Activated T-helper 17 cell treated with anti-CD3 and anti-CD28 coated beads, Interleukin-2, amount 50 U/mL, for 72 hours (primary cell): ENCODE measurements at regions not wholly inside any gene's neighbourhood (a gene's known extent, or its start where the extent isn't known, plus 50 kb on each side); places are given as distances from the start of the nearest gene placed in this dataset.

Experiments
- ATAC-seq: fragments of 150-1000 bp; cut with Tn5 transposase; replicated peaks from 2 replicates; pipeline ENCODE4 v1.10.0; 2021; ENCODE audit warnings: mild to moderate bottlenecking, moderate library complexity
- H3K27ac Mint-ChIP-seq: one replicate; pipeline ENCODE4 v1.8.0; 2022; ENCODE audit warnings: mixed read lengths
- H3K27me3 Mint-ChIP-seq: one replicate; pipeline ENCODE4 v1.8.0; 2022; ENCODE audit warnings: mixed read lengths
- H3K36me3 Mint-ChIP-seq: one replicate; pipeline ENCODE4 v1.8.0; 2022; ENCODE audit warnings: low read depth, mild to moderate bottlenecking, mixed read lengths
- H3K4me1 Mint-ChIP-seq: one replicate; pipeline ENCODE4 v1.8.0; 2022; ENCODE audit warnings: mixed read lengths
- H3K4me3 Mint-ChIP-seq: one replicate; pipeline ENCODE4 v1.8.0; 2022; ENCODE audit warnings: mild to moderate bottlenecking, mixed read lengths
- H3K9me3 Mint-ChIP-seq: one replicate; pipeline ENCODE4 v1.8.0; 2022; ENCODE audit warnings: mixed read lengths

DNA sequence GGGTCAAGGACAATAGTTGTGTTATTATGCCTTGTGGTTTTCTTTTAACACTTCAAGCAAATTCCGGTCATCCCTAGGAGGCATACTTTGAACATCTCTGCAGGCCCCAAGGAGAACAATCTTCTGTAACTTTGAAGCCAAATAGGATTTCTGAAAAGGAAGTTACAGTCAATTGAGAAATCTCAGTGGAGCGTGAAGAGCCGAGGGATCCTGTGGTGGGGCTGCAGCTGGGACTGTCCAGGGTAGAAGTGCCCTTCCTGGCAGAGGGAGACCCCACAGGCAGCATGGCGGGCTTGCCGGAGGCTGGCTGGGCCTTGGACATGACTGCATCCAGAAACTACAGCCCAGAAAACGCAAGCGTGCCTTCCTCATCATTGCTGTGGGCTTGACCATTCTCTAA is 179.7 kb downstream of the PTPN20 start:
- Mint-ChIP-seq H3K4me1 (no peaks in the 10 kb centered on the region), H3K36me3 (no peaks in the 10 kb centered on the region), H3K4me3 (no peak overlapping the region), H3K27me3 (no peaks in the 10 kb centered on the region), H3K27ac (no peak overlapping the region), H3K9me3 (no peaks in the 10 kb centered on the region)
- ATAC-seq, result no peak

DNA sequence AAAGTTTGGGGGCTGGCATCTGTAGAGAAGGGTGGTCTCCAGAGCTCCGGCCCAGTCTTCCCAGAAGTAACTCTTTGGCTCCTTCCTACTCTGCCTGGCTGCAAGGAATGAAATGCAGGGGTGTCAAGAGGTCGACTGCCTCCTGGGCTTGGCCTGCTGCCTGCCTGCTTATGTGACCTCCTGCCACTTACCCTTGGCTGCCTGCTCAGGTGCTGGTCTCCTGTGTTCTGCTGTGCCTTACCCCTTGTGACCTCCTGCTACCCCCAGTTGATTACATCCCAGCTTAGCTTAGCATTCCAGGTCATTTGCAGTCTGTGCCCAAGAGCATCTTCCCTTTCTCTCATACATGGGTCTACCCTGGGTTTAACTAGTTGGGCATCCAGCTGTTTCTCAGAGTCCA is 180.2 kb downstream of the PTPN20 start:
- no peak overlapping the region for H3K27ac Mint-ChIP-seq
- H3K36me3 Mint-ChIP-seq, result no peaks in the 10 kb centered on the region
- ATAC-seq, result no peak
- H3K9me3 Mint-ChIP-seq, result no peaks in the 10 kb centered on the region
- no peak overlapping the region for H3K4me3 Mint-ChIP-seq
- H3K4me1 Mint-ChIP-seq, result no peaks in the 10 kb centered on the region
- H3K27me3 Mint-ChIP-seq, result no peaks in the 10 kb centered on the region

DNA sequence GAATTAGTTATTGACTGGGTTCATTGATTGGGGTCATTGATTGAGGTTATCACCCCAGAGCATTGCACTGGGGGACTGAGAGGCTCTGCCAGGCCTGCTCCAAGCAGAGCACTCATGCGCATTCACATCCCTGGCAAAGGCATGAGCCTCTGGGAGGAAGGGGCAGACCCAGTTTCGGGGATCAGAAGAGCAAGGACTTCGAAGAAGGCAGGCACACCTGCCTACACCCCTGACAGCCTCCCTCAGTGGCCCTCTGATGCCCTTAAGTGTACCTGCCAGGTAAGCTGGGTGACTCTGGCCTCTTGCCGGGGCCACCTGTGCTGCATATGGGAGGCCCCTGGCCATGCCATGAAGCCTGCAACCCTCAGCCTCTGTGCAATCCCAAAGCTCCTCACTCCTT is 181.1 kb downstream of the PTPN20 start:
- H3K4me1 Mint-ChIP-seq, result no peaks in the 10 kb centered on the region
- no peak overlapping the region for H3K4me3 Mint-ChIP-seq
- no peak for ATAC-seq
- no peaks in the 10 kb centered on the region for H3K9me3 Mint-ChIP-seq
- H3K27me3 Mint-ChIP-seq, result no peaks in the 10 kb centered on the region
- no peak overlapping the region for H3K27ac Mint-ChIP-seq
- H3K36me3 Mint-ChIP-seq, result no peaks in the 10 kb centered on the region

DNA sequence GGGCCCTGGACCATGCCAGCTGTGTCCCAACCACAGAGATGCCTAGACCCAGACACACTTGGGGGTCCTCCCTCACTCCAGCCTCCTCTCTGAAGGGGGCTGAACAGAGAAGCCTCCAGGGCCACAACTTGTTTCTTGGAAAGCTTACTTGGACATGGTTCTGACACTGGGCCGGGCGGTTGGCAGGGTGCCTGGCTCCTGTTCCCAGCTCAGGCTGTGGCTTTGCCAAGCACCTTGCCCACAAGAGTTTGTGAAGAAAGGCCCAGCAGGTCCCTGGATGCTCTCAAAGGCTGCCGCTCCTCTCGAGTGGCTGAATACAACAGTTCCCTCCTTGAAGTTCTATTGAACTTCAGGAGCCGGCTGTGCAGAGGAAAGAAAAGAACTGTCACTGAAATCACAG is 181.6 kb downstream of the PTPN20 start:
- ATAC-seq, result no peak

DNA sequence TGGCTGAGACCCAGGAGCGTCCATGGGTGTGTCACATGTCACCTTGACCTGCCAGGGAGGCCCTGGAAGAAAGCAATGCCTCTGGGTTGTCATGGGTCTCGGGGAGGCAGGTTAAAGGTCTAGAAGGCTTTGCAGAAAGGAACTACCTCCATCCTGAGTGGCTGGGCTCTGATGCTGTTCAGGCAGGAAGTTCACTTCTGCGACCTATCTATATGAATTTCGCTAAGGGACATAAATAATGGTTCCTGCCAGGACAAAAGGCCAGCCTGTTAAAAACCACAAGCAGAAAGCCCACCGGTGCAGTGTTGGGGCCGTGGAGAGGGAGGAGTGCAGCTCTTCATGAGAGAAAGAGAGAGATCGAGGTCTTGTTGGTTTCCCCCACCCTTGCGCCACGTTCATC is 182.9 kb downstream of the PTPN20 start:
- no peaks in the 10 kb centered on the region for H3K9me3 Mint-ChIP-seq
- ATAC-seq, result no peak
- no peaks in the 10 kb centered on the region for H3K4me1 Mint-ChIP-seq
- H3K27me3 Mint-ChIP-seq, result no peaks in the 10 kb centered on the region
- H3K4me3 Mint-ChIP-seq, result no peak overlapping the region
- H3K27ac Mint-ChIP-seq, result no peak overlapping the region
- H3K36me3 Mint-ChIP-seq, result no peaks in the 10 kb centered on the region

More for the DNA sequence above, 181.6 kb downstream of the PTPN20 start:
- Mint-ChIP-seq H3K4me3 (no peak overlapping the region), H3K27me3 (no peaks in the 10 kb centered on the region), H3K4me1 (no peaks in the 10 kb centered on the region), H3K36me3 (no peaks in the 10 kb centered on the region), H3K27ac (no peak overlapping the region), H3K9me3 (no peaks in the 10 kb centered on the region)

DNA sequence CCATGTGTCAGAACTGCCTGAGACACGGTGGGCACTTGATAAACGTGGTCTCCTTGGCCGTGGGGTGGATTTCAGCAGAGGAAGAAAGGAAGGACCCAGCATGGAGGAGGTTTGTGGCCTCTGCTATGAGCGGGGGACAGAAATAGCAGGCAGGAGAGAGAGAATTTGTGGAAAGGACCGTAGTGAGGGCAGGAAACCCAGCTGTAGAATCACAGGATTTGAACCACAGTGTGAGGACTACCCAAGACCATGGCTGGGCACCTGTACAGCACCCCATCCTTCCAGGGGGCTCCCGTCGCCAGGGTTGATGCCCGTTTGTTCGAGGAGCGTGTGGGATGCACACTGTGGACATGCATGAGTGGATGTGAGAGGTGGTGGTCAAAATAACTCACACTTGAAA is 183.4 kb downstream of the PTPN20 start:
- Mint-ChIP-seq H3K4me3 (no peak overlapping the region), H3K27me3 (no peaks in the 10 kb centered on the region), H3K27ac (no peak overlapping the region), H3K36me3 (no peaks in the 10 kb centered on the region), H3K4me1 (no peaks in the 10 kb centered on the region), H3K9me3 (no peaks in the 10 kb centered on the region)
- ATAC-seq, result no peak

DNA sequence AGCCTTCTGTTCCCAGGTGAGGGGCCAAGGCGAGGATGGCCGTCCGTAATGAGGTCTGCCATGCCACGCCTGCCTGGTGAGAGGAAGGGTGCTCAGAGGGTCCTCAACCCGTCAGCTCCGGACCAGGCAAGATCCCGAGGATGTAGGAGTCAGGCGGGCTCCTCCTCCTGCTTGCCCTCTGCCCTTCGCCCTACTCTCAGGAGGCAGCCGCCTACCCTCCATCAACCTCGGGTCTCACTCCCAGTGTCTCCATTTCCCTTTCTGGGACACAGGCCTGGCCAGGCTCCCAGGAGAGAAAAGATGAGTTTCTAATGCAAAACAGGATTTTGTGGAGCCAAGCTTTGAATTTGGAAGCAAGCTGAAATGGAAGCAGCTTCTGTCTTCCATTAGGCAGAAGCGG is 184.0 kb downstream of the PTPN20 start:
- no peak overlapping the region for H3K4me3 Mint-ChIP-seq

DNA sequence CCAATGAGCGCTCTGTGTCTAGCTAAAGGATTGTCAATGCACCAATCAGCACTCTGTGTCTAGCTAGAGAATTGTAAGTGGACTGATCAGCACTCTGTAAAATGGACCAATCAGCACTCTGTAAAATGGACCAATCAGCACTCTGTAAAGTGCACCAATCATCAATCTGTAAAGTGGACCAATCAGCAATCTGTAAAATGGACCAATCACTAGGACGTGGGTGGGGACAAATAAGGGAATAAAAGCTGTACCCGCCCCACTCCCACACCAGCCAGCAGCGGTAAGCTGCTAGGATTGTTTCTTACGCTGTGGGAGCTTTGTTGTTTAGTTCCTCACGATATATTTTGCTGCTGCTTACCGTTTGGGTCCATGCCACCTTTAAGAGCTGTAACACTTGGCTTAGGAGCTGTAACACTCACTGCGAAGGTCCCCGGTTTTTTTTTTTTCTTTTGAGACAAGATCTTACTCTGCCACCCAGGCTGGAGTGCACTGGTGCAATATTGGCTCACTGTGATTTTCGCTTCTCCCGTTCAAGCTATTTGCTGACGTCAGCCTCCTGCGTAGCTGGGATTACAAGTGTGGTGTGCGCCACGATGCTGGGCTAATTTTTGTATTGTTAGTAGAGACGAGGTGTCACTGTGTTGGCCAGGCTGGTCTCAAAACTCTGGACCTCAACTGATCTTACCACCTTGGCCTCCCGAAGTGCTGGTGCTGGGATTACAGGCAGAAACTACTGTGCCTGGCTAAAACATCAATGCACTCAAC is 184.8 kb downstream of the PTPN20 start:
- H3K27ac Mint-ChIP-seq, result no peak overlapping the region
- H3K4me3 Mint-ChIP-seq, result no peak overlapping the region
- no peaks in the 10 kb centered on the region for H3K27me3 Mint-ChIP-seq
- H3K36me3 Mint-ChIP-seq, result no peaks in the 10 kb centered on the region
- no peaks in the 10 kb centered on the region for H3K4me1 Mint-ChIP-seq
- ATAC-seq, result no peak
- no peaks in the 10 kb centered on the region for H3K9me3 Mint-ChIP-seq

More for the DNA sequence above, 184.0 kb downstream of the PTPN20 start:
- H3K27me3 Mint-ChIP-seq, result no peaks in the 10 kb centered on the region
- H3K9me3 Mint-ChIP-seq, result no peaks in the 10 kb centered on the region
- H3K27ac Mint-ChIP-seq, result no peak overlapping the region
- H3K4me1 Mint-ChIP-seq, result no peaks in the 10 kb centered on the region
- no peaks in the 10 kb centered on the region for H3K36me3 Mint-ChIP-seq
- ATAC-seq, result no peak

DNA sequence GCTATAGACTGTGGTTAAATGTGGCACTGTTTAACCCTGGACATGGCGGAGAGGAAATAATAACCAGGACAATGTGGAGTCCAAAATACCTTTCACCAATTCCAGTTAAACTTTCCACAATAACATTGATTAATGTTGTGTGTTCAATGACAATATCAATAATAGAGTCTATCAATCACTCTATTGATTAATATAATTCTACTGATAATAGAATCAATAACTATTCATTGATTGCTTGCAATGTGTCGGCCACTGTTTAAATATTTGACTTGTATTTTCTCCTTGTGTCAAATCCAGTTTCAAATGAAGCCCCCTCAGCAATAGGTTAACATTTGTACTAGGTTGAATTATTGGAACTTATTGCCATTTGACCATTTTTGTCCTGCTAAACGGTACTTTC is 187.0 kb downstream of the PTPN20 start:
- ATAC-seq, result no peak
- no peaks in the 10 kb centered on the region for H3K36me3 Mint-ChIP-seq
- H3K4me3 Mint-ChIP-seq, result no peak overlapping the region
- H3K9me3 Mint-ChIP-seq, result no peaks in the 10 kb centered on the region
- no peaks in the 10 kb centered on the region for H3K4me1 Mint-ChIP-seq
- H3K27me3 Mint-ChIP-seq, result no peaks in the 10 kb centered on the region
- no peak overlapping the region for H3K27ac Mint-ChIP-seq

DNA sequence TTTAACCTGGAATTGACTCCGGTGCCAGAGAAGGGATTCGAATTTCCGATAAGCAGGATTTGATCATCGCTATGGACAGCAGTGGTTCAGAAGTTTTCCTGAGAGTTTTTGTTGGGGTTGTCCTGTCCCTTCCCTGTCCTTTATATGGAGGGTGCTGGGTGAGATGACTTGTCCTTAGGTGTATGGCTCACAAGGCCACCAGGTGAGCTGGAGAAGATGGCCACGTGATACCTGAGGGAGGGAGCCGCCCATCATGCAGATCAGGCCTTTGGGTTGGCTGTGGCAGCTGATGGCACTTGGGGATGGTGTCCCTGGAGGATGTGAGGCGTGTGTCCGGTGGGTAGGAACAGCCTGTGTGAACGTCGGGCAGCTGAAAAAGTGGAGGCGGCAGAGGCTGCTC is 187.7 kb downstream of the PTPN20 start:
- Mint-ChIP-seq H3K4me1 (no peaks in the 10 kb centered on the region), H3K36me3 (no peaks in the 10 kb centered on the region), H3K27ac (no peak overlapping the region), H3K9me3 (no peaks in the 10 kb centered on the region), H3K4me3 (no peak overlapping the region), H3K27me3 (no peaks in the 10 kb centered on the region)
- ATAC-seq, result no peak

DNA sequence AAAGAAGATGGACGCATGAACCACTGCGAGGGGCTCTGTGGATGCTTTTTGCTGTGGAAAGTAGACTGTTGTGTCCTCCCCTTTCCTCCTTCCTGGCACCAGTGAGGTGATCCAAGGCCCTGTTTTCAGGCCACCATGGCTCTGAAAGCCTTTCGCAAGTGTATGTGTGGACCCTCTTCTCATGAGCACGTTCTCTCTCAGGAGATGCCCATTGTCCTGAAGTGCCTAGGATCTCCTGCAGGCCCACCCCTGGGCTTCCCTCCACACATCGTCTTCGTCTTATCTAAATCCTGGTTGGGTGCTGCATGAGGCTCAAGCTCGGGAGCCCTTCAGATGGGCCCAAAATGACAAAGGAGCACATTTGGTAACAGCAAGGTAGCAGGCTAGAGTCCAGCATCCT is 188.2 kb downstream of the PTPN20 start:
- Mint-ChIP-seq H3K9me3 (no peaks in the 10 kb centered on the region), H3K4me3 (no peak overlapping the region), H3K36me3 (no peaks in the 10 kb centered on the region), H3K4me1 (no peaks in the 10 kb centered on the region), H3K27ac (no peak overlapping the region), H3K27me3 (no peaks in the 10 kb centered on the region)
- no peak for ATAC-seq

DNA sequence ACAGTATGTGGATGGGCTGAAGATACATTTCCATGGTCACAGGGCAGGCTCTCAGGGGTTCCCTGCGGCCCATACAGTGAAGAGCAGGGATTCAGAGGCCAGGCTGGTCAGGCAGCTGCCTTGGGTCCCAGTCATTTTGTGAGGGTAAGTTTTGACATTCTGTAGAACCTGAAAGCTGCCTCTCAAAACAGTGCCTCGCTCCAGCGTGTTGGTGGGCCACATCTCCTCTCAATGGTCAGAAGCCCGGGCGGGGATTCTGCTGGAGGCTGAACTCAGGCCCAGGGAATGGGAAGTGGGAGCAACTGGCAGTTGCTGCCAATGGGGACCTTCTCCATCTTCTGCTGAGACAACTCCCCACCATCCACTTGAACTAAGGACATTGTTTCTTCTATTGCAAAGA is 190.0 kb downstream of the PTPN20 start:
- ATAC-seq, result no peak
- Mint-ChIP-seq H3K36me3 (no peaks in the 10 kb centered on the region), H3K27ac (no peak overlapping the region), H3K9me3 (no peaks in the 10 kb centered on the region), H3K4me1 (no peaks in the 10 kb centered on the region), H3K4me3 (no peak overlapping the region), H3K27me3 (no peaks in the 10 kb centered on the region)

DNA sequence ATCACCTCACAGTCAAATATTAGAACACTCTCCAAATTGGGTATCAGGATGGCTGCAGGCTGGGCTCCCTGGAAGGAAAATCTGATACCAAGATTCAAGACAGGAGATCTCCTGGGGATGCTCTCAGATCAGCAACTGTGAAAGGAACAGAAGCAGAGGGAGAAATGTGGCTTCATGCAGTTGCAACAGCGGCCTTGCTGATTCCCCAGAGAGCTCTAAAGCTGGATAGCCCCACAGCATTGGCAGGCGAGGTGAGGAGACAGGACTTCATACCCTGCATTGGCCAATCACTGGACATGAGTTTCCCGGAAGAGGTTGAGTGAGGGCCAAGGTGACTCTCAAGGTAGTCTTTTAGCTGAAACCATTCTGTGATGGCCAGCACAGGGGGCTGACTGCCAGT is 190.6 kb downstream of the PTPN20 start:
- no peaks in the 10 kb centered on the region for H3K4me1 Mint-ChIP-seq
- no peak overlapping the region for H3K27ac Mint-ChIP-seq
- H3K4me3 Mint-ChIP-seq, result no peak overlapping the region
- no peak for ATAC-seq
- no peaks in the 10 kb centered on the region for H3K36me3 Mint-ChIP-seq
- H3K9me3 Mint-ChIP-seq, result no peaks in the 10 kb centered on the region
- no peaks in the 10 kb centered on the region for H3K27me3 Mint-ChIP-seq

DNA sequence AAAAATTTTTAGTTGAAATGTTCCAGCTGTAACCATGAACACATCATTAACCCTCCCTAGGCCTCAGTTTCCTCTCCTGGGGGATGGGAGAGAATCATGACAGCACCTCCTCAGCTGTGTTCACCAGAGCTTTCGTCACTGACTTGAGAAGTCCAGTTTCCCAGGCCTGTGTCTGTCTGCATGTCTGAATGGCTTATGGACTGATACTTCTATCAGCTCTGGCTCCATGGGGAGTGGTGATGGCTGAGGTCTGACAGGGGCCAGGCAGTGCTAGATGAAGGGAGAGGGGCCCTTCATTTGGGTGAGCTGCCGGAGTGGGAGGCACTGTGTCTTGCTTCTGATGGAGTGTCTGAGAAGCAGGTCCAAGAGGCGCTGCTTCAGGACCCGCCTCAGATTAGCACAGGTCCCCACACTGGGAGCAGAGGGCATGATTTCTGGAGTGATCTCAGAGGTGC is 192.9 kb downstream of the PTPN20 start:
- no peaks in the 10 kb centered on the region for H3K36me3 Mint-ChIP-seq
- no peaks in the 10 kb centered on the region for H3K4me1 Mint-ChIP-seq
- no peak overlapping the region for H3K27ac Mint-ChIP-seq
- no peak for ATAC-seq
- H3K4me3 Mint-ChIP-seq, result no peak overlapping the region
- no peaks in the 10 kb centered on the region for H3K9me3 Mint-ChIP-seq
- no peaks in the 10 kb centered on the region for H3K27me3 Mint-ChIP-seq

DNA sequence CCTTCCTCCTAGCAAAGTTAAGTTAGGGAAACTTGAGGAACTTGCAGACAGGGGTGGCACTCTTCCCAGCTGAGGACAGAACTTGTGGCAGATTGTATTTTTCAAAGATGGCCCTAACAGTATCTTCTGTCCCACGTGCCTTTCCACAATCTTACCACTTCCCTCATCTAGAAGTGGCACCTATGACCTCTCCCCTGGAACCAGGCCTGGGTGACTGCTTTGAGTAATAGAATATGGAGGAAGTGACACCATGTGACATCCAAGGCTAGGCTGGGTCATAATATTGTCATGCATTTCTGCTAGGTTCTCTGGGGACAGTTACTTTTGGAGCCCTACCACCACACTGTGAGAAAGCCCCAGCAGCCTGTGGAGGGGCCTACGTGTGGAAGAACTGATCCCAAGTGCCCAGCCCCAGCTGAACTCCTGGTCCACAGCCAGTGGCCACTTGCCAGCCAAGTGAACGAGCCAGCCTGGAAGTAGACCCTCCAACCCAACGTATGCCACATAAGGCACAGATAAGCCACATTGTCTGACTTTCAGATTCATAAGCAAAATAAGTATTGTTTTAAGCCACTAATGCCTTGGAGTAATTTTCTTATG is 193.7 kb downstream of the PTPN20 start:
- no peaks in the 10 kb centered on the region for H3K36me3 Mint-ChIP-seq
- ATAC-seq, result peak; percentile 44
- H3K4me1 Mint-ChIP-seq, result no peaks in the 10 kb centered on the region
- no peak overlapping the region for H3K4me3 Mint-ChIP-seq
- H3K27me3 Mint-ChIP-seq, result no peaks in the 10 kb centered on the region
- no peaks in the 10 kb centered on the region for H3K9me3 Mint-ChIP-seq
- H3K27ac Mint-ChIP-seq, result no peak overlapping the region
